ENCODE measurements at regions not wholly inside any gene's neighbourhood (a gene's known extent, or its start where the extent isn't known, plus 50 kb on each side); places are given as distances from the start of the nearest gene placed in this dataset.

DNA sequence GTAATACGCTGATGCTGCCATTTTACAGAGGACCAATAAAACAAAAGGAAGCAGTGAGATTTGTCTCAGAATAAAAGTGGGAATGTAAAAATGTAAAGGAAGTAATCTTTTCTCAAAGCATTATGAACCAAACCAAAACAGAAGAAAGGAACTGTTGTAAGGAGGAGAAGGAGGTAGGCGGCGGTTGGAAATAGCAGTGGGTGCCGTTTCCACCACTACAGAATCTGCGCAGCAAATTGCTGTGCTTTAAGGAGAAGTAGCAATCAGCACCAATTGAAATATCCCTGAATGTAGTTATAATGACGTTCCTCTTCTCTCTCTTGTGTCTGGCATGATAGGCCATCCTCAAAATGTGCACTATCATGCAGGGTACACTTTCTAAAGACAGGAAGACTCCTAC lies 455.1 kb upstream of the TLE4 start:
- H3K27me3 Mint-ChIP-seq (ENCODE audit: low read depth), result no peaks in the 10 kb centered on the region
- peak overlapping the region; percentile 29 for H3K27ac Mint-ChIP-seq (ENCODE audit: unreplicated experiment)
- TF ChIP-seq, protein P1, sequence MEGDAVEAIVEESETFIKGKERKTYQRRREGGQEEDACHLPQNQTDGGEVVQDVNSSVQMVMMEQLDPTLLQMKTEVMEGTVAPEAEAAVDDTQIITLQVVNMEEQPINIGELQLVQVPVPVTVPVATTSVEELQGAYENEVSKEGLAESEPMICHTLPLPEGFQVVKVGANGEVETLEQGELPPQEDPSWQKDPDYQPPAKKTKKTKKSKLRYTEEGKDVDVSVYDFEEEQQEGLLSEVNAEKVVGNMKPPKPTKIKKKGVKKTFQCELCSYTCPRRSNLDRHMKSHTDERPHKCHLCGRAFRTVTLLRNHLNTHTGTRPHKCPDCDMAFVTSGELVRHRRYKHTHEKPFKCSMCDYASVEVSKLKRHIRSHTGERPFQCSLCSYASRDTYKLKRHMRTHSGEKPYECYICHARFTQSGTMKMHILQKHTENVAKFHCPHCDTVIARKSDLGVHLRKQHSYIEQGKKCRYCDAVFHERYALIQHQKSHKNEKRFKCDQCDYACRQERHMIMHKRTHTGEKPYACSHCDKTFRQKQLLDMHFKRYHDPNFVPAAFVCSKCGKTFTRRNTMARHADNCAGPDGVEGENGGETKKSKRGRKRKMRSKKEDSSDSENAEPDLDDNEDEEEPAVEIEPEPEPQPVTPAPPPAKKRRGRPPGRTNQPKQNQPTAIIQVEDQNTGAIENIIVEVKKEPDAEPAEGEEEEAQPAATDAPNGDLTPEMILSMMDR (conservative IDR thresholded peaks at IDR 0.05), result no peak
- no peak overlapping the region for H3K4me3 Mint-ChIP-seq
- no peak for DNase-seq (ENCODE audit: low read depth, low spot score)
- H3K4me1 Mint-ChIP-seq, result peaks cover 38% of the 10 kb centered on the region
- peaks cover 2% of the 10 kb centered on the region for H3K36me3 Mint-ChIP-seq (ENCODE audit: low read depth)
- no peaks in the 10 kb centered on the region for H3K9me3 Mint-ChIP-seq

DNA sequence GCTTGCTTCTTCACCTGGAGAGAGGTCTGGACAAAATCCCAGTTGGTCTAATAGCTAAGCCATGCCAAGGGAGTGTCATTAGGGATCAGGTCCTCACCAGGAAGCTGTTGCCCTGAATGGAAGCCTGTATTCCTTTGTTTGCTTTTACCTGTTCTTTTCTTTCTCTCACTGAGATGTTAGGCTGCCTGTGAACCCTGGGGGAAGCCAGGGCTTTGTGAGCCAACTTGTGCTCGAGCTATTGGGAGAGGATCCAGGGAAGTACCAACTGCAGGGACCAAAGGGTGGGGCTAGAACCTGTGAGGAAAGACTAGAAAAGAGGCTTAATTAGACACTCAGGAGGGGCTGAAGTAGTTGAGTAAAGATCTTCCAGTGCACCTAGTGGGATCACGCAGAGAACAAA lies 451.2 kb upstream of the TLE4 start:
- peaks cover 15% of the 10 kb centered on the region for H3K4me1 Mint-ChIP-seq
- H3K27ac Mint-ChIP-seq (ENCODE audit: unreplicated experiment), result no peak overlapping the region
- no peaks in the 10 kb centered on the region for H3K27me3 Mint-ChIP-seq (ENCODE audit: low read depth)
- no peak for DNase-seq (ENCODE audit: low read depth, low spot score)
- no peaks in the 10 kb centered on the region for H3K36me3 Mint-ChIP-seq (ENCODE audit: low read depth)
- no peak overlapping the region for H3K4me3 Mint-ChIP-seq
- TF ChIP-seq, protein P1 (conservative IDR thresholded peaks at IDR 0.05), result no peak
- no peaks in the 10 kb centered on the region for H3K9me3 Mint-ChIP-seq

DNA sequence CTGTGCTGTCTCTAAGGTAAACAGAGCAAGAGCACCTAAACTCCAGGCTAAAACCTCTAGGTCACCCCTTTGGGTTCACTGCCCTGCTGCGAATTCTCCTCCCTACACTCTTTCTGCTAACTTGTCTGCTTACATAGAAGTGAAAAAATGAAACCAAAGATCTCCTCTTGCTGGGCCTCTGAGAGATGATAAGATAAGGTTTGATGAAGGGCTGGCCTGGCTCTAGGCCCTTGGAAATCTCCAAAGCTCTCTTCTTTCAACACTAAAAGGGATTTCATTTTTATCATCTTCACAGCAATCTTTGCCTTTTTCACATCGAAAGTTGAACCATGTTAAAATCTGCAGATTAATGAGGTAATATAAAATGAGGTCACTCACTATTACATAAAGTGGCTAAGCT lies 450.8 kb upstream of the TLE4 start:
- Mint-ChIP-seq H3K27ac (ENCODE audit: unreplicated experiment) (no peak overlapping the region), H3K4me1 (peaks cover 11% of the 10 kb centered on the region)

DNA sequence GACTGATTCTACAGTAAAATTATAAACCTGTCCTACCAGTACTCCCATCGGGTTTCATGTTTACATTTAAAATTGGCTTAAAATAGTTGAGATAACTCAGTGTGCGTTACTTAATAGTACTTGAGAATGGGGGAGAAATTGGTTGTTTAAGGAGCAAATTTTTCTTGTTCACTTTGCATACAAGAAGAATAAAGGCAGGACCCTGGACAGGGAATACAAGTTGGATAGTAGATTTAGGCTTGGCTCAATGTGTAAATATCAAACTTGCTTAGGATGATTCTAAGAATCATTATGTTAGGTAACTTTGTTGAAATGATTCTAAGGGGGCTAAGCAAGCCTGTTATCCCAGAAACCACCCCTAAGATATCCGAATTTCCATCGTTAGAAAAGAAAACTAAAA lies 448.4 kb upstream of the TLE4 start:
- H3K9me3 Mint-ChIP-seq, result no peaks in the 10 kb centered on the region
- H3K27ac Mint-ChIP-seq (ENCODE audit: unreplicated experiment), result no peak overlapping the region
- H3K4me1 Mint-ChIP-seq, result no peaks in the 10 kb centered on the region
- DNase-seq (ENCODE audit: low read depth, low spot score), result no peak
- H3K4me3 Mint-ChIP-seq, result no peak overlapping the region
- H3K36me3 Mint-ChIP-seq (ENCODE audit: low read depth), result no peaks in the 10 kb centered on the region
- no peaks in the 10 kb centered on the region for H3K27me3 Mint-ChIP-seq (ENCODE audit: low read depth)
- TF ChIP-seq, protein P1 (conservative IDR thresholded peaks at IDR 0.05), result no peak

More for the DNA sequence above, 450.8 kb upstream of the TLE4 start:
- no peak for DNase-seq (ENCODE audit: low read depth, low spot score)
- TF ChIP-seq, protein P1 (conservative IDR thresholded peaks at IDR 0.05), result no peak
- H3K36me3 Mint-ChIP-seq (ENCODE audit: low read depth), result no peaks in the 10 kb centered on the region
- H3K9me3 Mint-ChIP-seq, result no peaks in the 10 kb centered on the region
- H3K4me3 Mint-ChIP-seq, result no peak overlapping the region
- H3K27me3 Mint-ChIP-seq (ENCODE audit: low read depth), result no peaks in the 10 kb centered on the region

DNA sequence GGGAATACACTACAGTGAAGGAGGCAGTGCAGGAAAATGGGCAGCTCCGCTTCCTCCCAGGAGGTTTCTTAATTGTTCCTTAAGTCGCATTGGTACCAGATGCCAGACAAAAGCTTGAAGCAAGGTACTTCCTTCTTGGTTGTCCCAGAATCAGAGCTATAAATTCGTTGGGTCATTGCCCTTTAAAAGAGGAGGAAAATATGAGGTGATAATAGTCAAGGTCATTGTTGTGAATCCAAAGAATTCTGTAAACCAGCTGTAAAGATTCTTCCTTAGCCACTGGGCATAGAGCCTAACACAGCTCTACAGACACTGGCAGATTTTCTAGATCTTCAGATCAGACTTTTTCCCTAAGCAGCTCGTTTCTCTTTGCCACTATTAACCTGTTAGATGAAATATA lies 444.1 kb upstream of the TLE4 start:
- no peak overlapping the region for H3K27ac Mint-ChIP-seq (ENCODE audit: unreplicated experiment)
- H3K4me1 Mint-ChIP-seq, result peaks cover 14% of the 10 kb centered on the region
- no peaks in the 10 kb centered on the region for H3K27me3 Mint-ChIP-seq (ENCODE audit: low read depth)
- no peak for DNase-seq (ENCODE audit: low read depth, low spot score)
- H3K36me3 Mint-ChIP-seq (ENCODE audit: low read depth), result no peaks in the 10 kb centered on the region
- TF ChIP-seq, protein P1 (conservative IDR thresholded peaks at IDR 0.05), result no peak
- no peaks in the 10 kb centered on the region for H3K9me3 Mint-ChIP-seq
- no peak overlapping the region for H3K4me3 Mint-ChIP-seq

Data from neural crest cell (in vitro differentiated cells).